ENCODE measurements at regions not wholly inside any gene's neighbourhood (a gene's known extent, or its start where the extent isn't known, plus 50 kb on each side); places are given as distances from the start of the nearest gene placed in this dataset.
A peak's percentile ranks its signal among the peaks of the same experiment; 100 is the strongest.

DNA sequence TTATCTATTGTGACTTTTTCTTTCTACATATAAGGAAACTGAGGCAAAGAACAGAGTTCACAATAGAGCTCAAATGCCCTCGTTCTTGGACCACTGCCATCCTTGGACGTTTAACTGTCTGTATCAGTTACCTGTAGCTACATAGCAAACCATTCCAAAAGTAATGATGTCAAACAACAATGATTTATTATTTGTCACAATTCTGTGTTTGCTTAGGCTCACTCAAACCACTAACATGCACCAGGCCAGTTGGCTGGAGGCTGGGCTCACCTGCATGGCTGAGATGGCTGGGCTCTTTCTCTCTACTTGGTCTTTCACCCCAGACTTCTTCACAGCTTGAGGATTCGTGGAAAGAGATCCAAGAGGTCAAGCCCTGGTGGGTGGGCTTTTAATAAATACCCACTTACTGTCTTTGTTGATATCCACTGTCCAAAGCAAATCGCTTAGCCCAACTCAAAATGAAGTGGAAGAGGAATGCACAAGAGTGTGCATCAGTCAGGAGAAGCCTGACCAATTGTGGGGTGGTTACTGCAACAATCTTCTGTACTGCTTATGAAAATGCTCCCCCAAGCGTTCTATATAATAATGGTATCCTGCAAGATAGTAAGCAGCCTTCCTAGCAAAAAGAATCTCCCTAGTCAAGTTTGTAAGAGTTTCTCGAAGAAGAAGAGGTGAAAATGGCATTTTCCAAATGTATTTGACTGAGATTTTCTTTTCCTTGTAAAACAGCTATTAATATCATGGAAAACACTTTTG lies 163.5 kb upstream of the NT5C1B start:
- no peak for DNase-seq

DNA sequence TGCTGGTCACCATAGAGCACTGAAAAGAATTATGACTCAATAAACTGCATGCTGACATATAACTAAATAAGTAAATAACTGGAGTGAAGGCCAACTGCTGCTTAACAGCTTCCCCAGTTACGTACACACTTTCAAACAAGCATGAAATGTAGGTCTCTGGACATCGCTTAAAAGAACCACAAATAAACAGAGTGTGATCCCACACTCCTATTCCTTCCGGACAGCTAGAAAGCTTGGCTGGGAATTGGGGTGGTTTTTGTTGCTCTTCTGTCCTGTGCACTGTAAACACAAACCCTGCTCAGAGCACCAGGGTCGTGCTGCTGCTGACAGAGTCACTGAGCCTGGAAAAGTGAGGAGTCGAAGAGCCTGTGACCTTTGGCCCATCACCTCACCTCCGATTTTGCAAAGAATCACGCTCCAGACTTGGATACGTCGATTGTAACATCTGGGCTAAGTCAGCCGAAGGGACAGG lies 162.7 kb upstream of the NT5C1B start:
- DNase-seq: no peak

DNA sequence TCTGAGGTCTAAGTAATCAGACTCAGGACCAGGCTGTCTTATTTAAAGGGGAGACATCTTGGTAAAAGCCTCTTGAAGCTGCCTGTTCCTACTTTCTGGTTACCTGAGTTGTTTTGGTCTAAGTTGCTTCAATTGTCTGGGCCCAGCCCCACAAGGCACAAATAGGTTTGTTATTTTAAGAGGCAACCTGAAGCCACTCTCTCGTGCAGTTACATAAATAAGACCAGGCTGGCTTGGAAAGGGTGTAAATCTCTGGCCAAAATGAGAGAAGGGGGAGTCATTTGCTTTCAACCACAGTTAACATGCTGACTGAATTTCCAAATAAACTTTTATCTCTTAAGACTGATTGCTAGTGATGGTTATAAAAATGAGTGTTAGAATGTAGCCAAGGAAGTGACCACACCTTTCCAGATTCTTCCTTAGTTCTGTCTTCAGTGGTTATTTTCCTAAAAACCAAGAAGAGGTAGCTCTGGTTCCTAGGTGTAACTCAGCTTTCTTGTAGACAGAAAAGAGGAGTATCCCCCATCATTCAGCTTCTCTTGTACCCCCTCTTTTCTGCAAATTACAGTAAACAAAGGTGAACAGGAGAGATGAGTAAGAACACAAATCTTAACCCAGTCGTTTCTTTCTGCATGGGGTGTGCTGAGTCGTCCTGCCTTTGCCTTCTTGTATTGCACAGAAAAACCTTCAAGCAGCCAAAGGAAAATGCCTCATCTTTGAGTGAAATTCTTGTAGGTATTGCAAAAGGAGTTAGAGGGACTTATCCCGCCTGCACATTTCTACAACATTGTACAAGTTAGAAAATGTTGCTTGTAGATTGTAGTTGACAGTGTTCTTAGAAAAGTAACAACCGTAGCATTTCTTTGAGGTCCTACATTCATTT lies 161.5 kb upstream of the NT5C1B start:
- no peak for DNase-seq

DNA sequence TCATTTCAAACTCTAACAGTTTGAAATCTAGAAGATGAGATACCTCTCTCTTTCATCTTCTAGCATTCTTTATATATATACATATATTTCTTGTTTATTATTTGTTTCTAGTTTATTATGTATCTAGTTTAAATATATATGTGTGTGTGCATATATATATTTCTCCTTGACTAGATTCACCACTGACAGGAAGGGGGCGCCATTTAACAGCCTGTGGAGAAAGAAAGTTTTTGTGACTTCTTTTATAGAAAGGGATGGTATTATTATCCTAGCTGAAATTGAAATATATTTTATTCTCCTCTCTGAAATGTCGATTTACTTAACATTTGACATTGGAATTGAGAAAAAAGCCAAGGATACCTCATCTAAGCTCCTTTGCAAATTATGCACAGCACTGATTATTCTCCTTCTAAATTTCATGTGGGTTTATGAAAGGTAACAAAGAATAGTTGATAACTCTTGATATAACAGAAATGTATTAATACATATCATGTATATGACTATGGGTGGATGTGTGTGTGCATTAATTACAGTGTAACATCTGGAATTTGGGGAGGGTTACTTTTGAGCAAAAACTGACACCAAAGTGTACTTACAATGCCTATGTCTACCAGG lies 160.7 kb upstream of the NT5C1B start:
- DNase-seq: peak; percentile 76

DNA sequence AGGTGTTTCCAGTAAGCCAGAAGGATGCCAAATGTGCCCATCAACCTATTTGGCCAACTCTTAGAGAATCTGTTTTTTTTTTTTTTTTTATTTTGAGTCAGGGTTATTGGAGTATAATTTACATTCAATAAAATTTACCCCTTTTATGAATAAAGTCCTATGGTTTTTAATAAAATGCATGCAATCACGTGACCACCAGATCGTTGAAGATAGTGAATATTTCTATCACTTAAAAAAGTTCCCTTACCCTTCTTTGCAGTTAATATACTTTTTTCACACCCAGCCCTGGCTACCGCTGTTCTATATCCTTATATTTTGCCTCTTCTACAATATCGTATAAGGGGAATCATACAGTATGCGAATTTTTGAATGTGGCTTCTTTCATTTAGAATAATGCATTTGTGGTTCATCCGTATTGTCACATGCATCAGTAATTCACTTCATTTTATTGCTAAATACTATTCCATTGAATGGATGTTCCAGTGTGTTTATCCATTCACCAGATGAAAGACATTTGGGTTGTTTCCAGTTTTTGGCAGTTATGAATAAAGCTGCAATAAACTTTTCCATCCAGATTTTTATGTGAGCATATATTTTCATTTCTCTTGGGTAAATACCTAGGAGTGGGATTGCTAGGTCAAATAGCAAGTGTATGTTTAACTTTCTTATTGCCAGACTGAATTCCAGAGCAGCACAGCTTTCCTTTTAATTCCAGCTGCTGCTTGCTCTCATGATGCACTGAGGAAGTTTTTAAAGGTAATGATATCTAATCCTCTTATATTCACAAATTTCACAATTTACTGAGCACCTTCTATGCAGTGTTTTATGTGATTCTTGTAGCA lies 156.3 kb upstream of the NT5C1B start:
- no peak for DNase-seq

DNA sequence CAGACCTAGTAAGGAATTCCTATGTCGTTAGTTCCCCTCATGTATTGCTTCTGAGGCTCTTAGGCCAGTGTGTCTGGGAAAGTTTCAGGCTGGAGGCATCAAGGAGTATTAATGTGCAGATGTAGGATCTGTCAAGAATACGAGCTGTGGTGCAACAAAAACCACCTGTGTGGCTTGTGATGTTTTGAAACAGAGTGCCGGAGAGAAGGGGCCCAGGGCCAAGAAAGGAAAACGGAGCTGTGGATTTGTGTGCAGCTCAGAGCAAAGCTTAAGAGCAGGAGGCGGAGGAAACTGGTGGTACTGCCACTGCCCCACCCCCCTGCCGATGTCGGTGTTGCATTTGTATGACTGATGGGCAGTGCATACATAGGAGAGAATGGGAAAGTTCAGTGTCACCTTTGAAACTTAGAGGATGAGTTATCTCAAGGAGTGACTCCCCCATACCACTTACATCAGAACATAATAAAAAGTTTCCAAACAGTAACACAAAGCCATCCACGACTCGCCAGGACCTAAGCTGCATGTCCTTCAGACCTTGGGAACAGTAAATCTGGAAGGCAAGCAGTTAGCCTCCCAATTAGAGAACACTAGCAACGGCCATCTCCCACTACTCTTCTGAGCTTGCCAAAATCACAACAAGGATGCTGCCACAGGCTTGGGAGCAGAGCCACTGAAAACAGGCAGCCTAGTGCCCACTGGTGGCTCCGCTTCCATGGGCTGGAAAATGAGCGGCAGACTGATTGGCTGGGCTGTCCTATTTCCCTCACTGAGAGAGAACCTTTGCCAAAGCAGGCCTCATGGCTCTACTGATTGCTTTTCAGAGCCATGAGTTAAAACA lies 152.7 kb upstream of the NT5C1B start:
- peak; percentile 53 for DNase-seq

DNA sequence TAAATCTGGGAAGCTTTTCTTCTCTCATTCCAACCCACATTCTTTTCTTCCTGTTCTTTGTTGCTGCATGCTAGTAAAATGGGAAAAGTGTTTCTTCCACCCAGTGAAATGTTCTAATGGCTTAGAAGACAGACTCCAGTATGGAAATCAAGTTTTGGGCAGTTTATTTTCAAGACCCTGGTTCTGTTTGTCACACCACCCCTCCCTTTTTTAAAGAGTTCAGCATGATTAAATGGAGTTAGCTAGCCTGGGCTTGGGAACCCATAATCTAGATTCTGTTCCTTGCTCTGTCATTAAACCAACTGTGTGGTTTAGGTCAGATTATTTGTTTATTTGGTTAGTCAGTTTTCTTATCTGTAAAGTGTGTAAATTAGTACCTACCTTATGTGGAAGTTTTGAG lies 151.8 kb upstream of the NT5C1B start:
- DNase-seq: no peak

DNA sequence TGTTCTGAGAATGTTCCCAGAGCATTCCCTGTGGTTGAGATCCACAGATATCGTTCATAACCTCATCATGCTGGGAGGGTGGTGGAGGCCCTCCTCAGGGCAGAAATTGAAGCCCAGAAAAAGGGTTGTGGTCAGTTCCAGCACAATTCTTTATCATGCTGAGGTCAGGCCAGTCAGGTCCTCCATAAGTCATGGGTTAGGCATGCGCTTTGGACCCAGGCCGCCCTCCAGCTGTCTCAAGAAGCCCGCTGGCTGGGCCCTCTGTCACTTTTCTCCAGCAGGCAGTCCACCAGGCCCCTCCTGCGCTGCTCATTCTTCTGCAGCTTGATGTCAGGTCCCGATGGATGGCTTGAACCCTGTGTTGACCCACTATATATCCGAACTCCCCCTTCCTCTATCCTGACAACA lies 151.1 kb upstream of the NT5C1B start:
- peak; percentile 54 for DNase-seq

DNA sequence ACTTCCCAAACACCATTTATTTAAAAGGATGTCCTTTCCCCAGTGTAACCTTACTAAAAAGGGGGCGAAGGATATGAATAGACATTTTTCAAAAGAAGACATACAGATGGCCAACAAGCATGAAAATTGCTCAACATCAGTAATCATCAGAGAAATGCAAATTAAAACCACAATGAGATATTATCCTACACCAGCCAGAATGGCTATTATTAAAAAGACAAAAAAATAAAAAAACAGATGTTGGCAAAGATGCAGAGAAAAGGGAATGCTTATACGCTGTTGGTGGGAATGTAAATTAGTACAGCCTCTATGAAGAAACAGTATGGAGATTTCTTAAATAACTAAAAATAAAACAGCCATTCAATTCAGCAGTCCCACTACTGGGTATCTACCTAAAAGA lies 142.3 kb upstream of the NT5C1B start:
- no peak for DNase-seq

DNA sequence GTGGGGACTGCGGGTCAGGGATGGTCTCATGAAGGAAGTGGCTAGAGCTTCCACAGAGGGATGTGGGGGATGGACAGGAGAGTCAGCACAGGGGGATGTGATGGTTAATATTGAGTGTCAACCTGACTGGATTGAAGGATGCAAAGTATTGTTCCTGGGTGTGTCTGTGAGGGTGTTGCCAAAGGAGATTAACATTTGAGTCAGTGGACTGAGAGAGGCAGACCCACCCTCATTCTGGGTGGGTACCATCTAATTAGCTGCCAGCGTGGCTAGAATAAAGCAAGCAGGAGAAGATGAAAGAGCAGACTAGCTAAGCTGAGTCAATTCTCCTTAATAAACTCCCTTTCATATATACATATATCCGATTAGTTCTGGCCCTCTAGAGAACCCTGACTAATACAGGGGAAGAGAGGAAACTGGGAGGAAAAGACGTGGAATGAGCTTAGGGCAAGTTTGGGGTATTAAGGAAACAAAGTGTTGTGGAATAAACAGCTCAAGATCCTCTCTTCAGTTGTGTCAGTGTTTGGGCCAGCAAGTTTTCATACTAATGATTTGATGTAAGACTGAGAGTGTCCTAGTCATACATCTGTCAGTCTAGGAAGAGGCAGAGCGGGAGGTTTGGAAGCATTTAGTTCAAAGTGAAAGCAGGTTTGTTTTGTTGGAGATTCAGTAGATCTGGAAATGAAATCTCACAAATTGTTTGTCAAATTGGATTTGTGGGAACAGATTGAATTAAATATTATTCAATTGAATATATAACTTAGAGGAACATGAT lies 135.2 kb upstream of the NT5C1B start:
- no peak for DNase-seq

DNA sequence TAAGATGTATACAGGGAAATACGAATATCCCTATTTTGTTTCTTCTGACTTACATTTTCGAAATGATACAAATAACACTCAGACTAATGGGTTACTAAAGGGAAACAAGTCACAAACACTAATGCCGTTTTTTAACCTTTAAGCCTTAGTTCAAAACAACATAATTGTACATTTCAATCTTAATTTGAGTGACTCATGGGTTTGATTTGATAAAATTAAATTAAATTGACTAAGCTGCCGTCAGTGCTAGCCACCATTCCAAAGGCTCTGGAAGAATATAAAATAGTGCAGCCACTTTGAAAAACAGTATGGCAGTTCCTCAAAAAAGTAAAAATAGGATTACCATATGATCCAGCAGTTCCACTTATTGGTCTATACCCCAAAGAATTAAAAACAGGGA lies 133.8 kb upstream of the NT5C1B start:
- no peak for DNase-seq

DNA sequence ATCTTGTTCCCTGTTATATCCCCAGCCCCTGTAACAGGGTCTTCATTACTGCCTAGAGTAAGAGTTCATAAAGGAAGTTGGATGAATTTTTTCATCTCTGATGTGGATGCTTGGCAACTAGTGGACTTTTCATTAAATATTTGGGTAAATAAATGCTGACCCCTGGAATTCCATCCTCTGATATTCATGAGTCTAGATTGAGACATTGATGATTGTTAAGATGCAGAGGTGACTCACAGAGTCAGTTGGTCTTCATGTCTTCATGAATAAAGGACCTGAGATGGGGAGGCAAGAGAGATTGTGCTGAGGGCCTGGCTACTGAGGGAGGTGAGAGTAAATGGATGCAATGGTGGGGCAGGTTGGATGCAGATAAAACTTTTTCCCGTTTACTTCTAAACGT lies 132.7 kb upstream of the NT5C1B start:
- no peak for DNase-seq

DNA sequence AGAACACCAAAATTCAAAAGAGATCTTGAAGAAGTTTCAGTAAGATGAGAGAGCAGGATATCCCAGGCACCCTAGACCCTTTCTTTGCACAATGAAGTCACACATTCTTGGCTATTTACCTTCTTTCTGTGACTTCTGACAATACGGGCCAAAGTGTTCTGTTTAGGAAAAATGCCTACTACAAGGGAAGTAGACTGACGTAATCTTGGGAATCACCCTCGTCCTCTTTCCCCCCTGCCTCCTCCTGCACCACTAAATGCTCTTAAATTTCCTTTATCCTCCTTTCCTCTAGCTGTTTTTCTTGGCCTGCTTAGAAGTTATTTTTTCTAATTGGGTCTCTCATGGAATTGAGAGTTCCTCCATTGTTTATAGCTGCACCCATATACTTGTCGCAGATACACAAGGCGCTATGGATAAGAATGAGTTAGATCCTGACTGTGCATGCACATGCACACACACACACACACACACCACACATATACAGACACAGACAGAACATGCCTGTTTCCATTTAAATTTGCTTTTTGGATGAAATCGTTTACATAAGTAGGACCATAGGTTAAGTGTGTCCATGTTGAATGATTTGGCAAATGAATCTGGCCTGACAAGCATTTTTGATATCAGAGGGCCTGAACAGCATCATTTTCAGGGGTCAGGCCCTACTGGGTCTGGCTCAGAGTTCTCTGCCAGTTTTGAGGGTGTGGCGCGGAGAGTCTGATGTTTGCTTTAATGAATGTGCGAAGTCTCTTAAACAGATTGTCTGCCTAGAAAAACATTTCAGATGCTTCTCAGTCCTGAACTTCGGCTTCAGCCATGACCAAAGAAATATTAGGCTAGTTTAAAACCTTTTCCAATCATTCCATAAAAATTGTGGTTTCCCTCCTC lies 131.9 kb upstream of the NT5C1B start:
- no peak for DNase-seq

DNA sequence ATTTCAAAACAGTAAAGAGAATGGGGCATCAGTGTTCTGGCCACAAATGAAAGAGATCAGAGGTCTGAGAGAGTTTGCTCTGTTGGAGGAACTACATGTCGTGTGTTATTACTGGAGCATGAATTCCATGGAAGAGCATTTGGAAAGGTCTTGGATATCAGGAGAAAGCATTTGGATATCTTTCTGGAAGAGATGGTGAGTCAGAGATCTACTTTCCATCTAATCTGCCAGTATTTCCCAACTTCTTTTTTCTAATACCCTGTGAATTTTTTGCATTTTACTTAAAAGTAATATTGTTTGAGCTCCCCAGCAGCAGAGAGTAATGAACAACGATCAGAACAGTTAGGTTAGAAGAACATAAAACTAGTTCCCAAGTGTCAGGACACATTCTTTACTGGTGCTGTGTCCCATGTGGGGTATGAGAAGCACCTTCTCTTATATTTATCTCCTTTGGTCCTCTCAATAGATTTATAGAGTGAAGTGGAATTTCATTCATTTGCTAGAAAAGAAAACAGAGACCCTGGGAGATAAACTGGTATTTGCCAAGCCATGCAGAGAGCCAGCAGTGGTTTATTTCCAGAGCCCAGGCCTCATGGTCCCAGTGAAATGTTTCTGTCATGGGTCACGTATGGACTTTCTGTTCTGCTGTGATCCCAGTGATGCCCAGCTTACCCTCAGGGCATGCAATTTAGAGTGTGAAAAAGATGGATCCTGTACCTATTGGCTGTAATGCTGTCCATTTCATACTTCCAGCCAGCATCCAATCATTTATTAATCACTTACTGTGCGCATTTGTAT lies 130.8 kb upstream of the NT5C1B start:
- DNase-seq: no peak

DNA sequence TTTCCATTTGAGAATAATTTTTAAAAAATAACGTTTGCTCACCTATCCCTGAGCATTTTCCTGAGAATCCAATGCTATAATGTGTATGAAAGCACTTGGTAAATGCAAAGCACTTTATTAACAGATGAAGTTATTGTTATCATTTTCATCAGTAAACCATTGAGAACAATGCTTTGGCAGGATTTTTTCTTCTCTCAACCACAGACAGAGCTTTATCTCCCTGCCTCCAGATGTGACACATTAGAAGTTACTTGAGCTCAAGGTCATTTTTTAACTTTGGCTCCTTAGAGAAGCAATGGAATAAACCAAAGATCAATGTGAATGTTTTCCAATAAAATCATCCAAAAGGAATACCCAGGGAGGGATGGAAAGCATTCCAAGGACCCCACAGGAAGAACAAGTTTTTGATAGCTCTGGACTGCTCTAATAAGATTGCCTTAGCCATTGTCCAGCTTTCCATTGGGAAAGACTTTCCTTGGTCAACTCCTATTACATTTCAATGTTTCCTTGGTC lies 118.9 kb upstream of the NT5C1B start:
- DNase-seq: no peak

DNA sequence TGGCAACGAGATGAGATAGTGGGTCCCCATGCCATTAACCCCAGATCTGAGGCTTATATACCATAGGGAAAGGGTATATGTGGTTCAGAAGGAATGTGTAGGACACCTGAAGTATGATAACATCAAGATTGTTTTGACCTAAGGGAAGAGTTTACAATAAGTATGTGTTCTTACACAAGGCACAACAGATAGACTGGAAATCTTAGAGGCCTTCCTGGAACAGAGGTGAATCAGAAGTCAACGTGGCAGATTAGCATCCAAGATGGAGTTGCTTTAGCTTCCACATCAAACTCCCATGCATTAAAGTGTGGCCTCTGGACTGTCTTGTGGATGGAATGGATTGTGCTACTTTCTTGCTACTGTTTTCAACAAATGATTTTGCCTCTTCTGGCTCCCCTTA lies 116.6 kb upstream of the NT5C1B start:
- DNase-seq: no peak

DNA sequence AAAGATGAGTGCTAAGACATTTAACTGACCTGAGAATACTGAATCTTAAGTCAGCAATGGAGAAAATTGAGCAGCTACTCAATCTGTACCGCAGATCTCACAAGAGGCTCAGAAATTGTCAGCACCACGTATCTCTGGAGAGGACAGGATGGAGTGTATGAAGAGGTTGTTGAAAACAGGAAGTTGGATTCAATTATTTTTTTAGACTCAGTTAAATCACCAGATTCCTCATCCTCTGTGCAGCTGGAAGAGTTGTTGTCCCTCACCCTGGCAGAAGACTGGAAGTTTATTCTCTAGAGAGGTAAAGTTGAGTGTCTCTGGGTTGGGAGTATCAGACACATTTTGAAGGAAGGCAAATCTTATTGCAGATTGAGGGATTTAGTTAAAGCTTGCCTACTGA lies 114.9 kb upstream of the NT5C1B start:
- no peak for DNase-seq

DNA sequence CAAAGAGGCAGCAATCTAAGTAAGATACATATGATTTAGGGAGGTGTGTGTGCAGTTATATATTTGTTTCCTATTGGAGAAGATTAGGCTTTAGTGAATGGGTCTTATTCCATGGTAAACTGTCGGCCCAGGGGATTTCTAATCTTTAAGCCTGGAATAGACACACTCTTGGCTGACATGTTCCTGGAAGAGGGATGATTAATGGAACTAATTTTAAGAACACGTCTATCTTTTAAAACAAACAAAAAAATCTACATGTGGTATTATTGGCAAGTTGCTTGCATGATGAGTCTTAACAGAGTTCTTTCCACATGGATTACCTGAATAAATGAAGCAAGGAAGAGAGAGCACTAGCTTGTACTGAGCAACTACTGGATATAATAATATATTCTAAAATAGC lies 114.2 kb upstream of the NT5C1B start:
- no peak for DNase-seq

DNA sequence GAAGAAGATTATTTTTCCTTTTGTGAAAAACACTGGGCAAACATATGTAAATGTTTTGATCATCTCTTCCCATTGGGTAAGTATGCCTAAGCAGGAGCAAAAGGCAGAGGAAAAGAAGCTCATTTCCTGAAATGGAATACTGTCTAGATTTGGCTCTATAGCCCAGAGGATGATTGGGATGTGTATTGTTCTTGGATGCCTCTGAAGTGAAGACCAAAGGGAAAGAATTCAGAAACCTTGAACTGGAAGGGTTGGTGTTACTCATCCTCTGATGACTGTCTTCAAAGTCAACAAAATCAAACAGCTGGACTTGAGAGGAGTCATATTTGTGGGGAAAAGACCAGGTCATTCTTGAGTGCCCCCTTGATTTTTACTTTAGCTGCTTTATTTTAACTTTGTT lies 112.6 kb upstream of the NT5C1B start:
- no peak for DNase-seq
